ENCODE measurements at regions not wholly inside any gene's neighbourhood (a gene's known extent, or its start where the extent isn't known, plus 50 kb on each side); places are given as distances from the start of the nearest gene placed in this dataset.
"Not testable (repeated sequence)": the region's sequence is repeated elsewhere in the genome, so short reads cannot be mapped to it uniquely, and the experiment has no call there.

GRCh38 chr13:95388420-95389079 lies 87.3 kb upstream of the ABCC4 start:
- DNase-seq (ENCODE audit: low read depth), result no peak

- no peak for DNase-seq (ENCODE audit: low read depth)
These were observed 90.1 kb upstream of the ABCC4 start for GRCh38 chr13:95391362-95391761.

GRCh38 chr13:95391785-95392184 lies 90.5 kb upstream of the ABCC4 start:
- DNase-seq (ENCODE audit: low read depth), result no peak

GRCh38 chr13:95392597-95392996 lies 91.3 kb upstream of the ABCC4 start:
- DNase-seq (ENCODE audit: low read depth), result no peak

- DNase-seq (ENCODE audit: low read depth), result no peak
These were observed 102.3 kb upstream of the ABCC4 start for GRCh38 chr13:95403349-95404140.

DNA sequence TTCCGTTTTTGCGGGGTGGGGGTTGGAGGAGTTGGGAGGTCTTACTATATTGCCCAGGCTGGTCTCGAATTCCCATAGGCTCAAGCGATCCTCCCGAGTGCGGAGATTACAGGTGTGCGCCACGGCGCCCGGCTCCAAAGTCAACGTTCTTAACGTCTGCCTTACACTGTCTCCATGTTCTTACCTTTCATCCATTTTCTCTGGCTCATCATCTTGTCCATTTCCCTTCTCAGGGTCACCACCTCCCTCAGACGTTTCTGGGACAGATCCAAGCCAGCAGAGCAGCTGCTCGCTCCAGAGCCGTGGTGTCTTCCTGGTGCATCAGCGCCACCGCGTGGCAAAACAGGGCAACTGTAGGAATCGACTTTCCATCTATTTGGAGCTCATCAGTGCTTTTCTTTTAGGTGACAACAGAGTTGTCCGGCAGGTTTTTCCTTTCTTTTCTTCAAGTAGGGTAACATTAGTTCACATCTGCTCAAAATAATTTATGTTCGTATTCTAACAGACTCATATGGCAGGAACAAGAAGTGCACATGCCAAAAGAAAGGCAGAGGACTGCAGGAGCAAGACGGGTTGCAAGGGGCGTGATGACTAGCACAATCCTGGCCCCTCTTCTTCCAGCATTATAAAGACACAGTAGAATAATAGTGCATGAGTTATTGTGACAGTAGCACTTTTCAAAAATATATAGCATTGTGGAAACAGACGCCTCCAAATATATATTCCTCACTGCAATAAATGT lies 103.1 kb upstream of the ABCC4 start:
- peak; percentile 55 for DNase-seq (ENCODE audit: low read depth)

GRCh38 chr13:95406176-95406575 lies 104.9 kb upstream of the ABCC4 start:
- no peak for DNase-seq (ENCODE audit: low read depth)

DNA sequence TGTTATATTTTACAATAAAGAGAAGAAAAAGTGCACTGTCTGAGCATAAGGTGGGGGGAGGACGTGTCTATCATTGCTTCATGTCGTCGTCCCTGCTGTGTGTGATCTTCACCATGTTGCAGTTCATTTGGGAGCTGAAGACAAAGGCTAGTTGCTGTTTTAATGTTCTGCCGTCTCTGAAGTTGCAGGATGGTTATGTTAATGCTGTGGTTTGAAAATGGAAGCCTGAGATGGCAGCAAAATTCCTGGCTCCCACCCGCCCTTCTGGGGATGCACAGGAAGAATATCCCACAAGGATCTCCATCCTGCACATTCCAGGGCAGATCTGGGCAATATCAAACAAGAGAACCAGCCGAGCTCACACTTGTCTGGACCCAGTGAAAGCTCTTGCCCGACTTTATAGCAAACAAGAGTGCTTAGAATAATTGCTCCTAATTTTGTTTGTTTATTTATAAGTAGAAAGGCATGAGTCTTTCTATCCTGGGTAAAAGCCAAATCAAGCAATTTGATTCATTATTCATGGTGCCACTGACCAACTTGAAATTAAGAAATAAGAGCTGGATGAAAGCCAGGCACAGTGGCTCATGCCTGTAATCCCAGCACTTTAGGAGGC lies 110.3 kb upstream of the ABCC4 start:
- no peak for DNase-seq (ENCODE audit: low read depth)

GRCh38 chr13:95418946-95419345 lies 117.7 kb upstream of the ABCC4 start:
- no peak for DNase-seq (ENCODE audit: low read depth)

- DNase-seq (ENCODE audit: low read depth), result no peak
These were observed 119.2 kb upstream of the ABCC4 start for GRCh38 chr13:95420501-95420900.

GRCh38 chr13:95426631-95427030 lies 125.4 kb upstream of the ABCC4 start:
- DNase-seq (ENCODE audit: low read depth), result no peak

- not testable (repeated sequence) for DNase-seq (ENCODE audit: low read depth)
These were observed 122.0 kb upstream of the CLDN10 start for GRCh38 chr13:95430525-95430924.

- no peak for DNase-seq (ENCODE audit: low read depth)
These were observed 120.4 kb upstream of the CLDN10 start for GRCh38 chr13:95432141-95432540.

DNA sequence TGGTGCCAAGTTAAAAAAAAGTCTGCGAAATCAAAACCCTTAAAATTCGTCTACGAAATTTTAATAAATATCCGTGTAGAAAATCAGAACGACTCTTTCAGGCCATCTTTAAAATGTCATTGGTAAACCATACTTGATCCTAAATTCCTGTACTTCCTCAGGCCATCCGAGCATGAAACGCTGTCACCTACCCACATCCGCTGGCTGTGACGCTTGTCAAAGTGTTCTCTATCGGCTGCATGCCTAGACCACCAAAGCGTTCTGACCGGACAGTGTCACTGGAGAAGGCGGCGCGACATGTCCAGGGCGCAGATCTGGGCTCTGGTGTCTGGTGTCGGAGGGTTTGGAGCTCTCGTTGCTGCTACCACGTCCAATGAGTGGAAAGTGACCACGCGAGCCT lies 119.0 kb upstream of the CLDN10 start:
- no peak for DNase-seq (ENCODE audit: low read depth)

DNA sequence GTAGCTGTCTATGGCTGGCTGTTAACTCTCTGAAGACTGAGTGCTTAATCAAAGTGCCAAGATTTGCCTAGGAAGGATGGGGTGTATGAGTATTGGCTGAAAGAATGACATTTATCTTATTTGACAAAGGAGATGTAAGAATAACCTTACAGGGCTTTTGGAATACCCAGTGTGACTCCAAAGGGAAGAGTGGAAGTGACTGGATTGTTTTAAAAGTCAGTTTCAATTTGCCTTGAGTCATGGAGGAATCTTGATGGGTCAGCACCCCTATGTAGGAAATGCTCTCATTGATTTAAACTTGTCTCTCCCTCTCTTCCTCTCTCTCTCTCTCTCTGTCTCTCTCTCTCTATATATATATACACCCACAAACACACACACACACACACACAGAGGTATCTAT lies 118.4 kb upstream of the CLDN10 start:
- DNase-seq (ENCODE audit: low read depth), result no peak

DNA sequence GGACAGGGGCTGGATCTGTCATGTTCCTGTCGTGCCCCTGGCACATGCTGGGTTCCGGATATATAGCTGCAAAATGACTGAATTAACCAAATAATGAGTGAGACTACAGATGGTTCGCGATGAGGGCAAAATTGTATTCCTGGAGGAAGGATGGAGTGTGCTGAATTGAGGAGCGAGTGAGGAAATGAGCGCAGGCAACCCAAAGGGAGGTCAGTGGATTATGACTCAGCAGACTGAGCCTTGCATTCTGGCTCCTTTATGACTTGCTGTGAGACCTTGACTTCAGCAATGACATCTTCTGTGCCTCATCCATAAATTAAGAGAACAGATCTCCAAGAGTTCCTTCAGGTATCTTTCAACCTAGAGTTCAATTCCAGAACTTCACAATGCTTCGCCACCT lies 115.0 kb upstream of the CLDN10 start:
- no peak for DNase-seq (ENCODE audit: low read depth)

DNA sequence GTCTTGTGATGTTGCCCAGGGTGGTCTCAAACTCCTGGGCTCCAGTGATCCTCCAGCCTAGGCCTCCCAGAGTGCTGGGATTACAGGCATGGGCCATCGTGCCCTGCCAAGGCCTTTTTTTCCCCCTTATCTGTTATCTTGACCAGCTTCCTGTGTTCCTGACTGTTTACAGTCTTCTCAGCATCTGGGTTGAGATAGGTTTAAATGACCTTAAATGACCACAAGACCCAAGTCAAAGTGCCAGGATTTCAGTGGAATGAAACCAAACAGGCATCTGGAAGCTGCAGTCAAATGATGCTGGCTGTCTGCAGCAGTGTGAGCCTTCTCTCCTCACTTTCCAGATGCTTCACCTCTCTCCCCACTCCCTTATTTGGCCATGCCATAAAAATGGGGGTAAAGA lies 114.2 kb upstream of the CLDN10 start:
- DNase-seq (ENCODE audit: low read depth), result no peak

DNA sequence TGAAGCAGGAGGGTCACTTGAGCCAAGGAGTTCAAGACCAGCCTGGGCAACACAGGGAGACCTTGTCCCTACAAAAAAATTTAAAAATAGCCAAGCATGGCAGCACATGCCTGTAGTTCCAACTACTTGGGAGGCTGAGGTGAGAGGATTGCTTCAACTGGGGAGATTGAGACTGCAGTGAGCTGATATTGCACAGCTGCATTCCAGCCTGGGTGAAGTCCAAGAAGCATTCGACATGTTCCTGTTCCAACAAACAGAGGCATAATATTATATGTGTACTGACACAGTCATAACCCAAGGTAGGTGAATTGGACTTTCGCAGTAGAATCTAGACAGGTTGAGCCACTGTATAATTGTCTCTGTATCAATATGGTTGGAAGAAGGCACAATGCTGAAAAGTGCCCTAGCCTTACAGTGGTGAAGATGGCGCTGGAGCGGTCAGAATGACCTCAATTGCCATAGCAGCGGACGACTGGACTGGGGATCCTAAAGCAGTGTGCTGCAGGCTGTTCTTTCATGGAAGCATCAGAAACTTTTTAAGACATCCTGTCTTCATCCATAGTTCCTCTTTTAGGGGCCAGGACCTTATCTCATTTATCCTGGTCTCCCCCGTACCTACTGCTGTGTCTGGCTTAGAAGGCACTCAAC lies 112.0 kb upstream of the CLDN10 start:
- DNase-seq (ENCODE audit: low read depth), result no peak

DNA sequence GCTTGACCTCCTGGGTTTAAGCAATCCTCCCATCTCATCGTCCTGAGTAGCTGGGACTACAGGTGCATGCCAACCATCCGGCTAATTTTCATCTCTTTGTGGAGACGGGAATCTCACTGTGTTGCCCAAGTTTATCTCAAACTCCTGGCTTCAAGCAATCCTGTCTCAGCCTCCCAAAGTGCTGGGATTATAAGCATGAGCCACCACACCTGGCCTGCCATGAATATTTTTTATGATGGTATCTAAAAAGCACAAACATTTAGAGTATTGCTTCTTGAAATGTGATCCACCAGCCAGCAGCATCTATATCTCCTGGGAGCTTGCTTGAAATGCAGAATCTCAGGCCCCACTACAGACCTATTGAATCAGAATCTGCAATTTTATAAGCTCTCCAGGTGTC lies 111.2 kb upstream of the CLDN10 start:
- no peak for DNase-seq (ENCODE audit: low read depth)

- DNase-seq (ENCODE audit: low read depth), result no peak
These were observed 108.4 kb upstream of the CLDN10 start for GRCh38 chr13:95444006-95444730.

DNA sequence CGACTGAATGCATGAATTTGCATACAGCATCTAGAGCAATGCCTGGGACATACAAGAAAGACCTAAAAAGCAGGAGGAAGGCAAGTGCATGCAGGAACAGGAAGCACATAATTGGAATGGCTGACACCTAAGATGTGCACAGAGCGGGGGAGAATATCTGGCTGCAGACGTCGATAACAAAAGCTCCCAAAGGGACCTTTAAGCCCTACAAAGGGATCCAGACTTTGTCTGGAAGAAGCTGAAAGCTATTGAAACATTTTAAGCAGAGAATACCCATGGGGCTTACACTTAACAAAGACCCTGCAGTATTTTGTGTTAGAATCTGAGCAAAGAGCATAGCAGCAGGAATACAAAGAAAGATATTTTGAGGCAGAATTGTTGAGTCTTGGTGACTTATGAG lies 107.4 kb upstream of the CLDN10 start:
- DNase-seq (ENCODE audit: low read depth), result no peak
